GM12875 (cell line): ENCODE measurements at regions not wholly inside any gene's neighbourhood (a gene's known extent, or its start where the extent isn't known, plus 50 kb on each side); places are given as distances from the start of the nearest gene placed in this dataset.

ENCODE experiments used
- H3K4me3 ChIP-seq: one replicate; pipeline ENCODE4 v1.5.1; 2011; ENCODE audit warnings: low read depth, low read length, control low read depth
- CTCF ChIP-seq: IDR thresholded peaks from 2 replicates; pipeline ENCODE4 v1.5.1; 2011; ENCODE audit warnings: low read depth, mild to moderate bottlenecking, control low read depth, inconsistent platforms, low read length, moderate library complexity, borderline replicate concordance; ENCODE audit not compliant: insufficient read depth

GRCh38 chr2:236946871-236947270 lies 138.8 kb upstream of the COPS8 start:
- TF ChIP-seq CTCF = no peak
- H3K4me3 ChIP-seq = no peak overlapping the region

GRCh38 chr2:236947294-236947693 lies 138.4 kb upstream of the COPS8 start:
- no peak overlapping the region for H3K4me3 ChIP-seq
- TF ChIP-seq CTCF = no peak

- no peak overlapping the region for H3K4me3 ChIP-seq
- TF ChIP-seq CTCF = no peak
Measured at GRCh38 chr2:236947896-236948295, 137.8 kb upstream of the COPS8 start.

- no peak for TF ChIP-seq CTCF
- no peak overlapping the region for H3K4me3 ChIP-seq
Measured at GRCh38 chr2:236949089-236949905, 136.4 kb upstream of the COPS8 start.

GRCh38 chr2:236951830-236952475 lies 133.7 kb upstream of the COPS8 start:
- no peak for TF ChIP-seq CTCF

GRCh38 chr2:236954641-236955040 lies 131.0 kb upstream of the COPS8 start:
- no peak overlapping the region for H3K4me3 ChIP-seq
- TF ChIP-seq CTCF = no peak

More at GRCh38 chr2:236951830-236952475, 133.7 kb upstream of the COPS8 start:
- no peak overlapping the region for H3K4me3 ChIP-seq
